CD8-positive, alpha-beta memory T cell (primary cell): ENCODE measurements at regions not wholly inside any gene's neighbourhood (a gene's known extent, or its start where the extent isn't known, plus 50 kb on each side); places are given as distances from the start of the nearest gene placed in this dataset.

Source experiments
- CTCF ChIA-PET: fragments of 350-600 bp; sonication (Branson Sonifier 250); formaldehyde crosslinking; loops from one replicate; lab custom pipeline; 2021; ENCODE audit warnings: antibody characterized with exemption; lab: Charles Lee
- POLR2A ChIA-PET: fragments of 350-600 bp; sonication (Branson Sonifier 250); formaldehyde crosslinking; loops from one replicate; lab custom pipeline; 2021; ENCODE audit warnings: antibody characterized with exemption; lab: Charles Lee
- DNase-seq, 5 donors: peaks; one replicate each; pipeline versions ENCODE4 v3.0.0 to v3.0.0-alpha.2; 2020 to 2022; ENCODE audit warnings: mixed read lengths in 1 of 5
- H3K27ac ChIP-seq: one replicate; pipeline ENCODE4 v1.7.0; 2013; ENCODE audit warnings: low read depth, mild to moderate bottlenecking, low read length, moderate library complexity
- H3K27me3 ChIP-seq: 2 replicates; pipeline ENCODE4 v1.7.0; 2013; ENCODE audit warnings: low read length, mild to moderate bottlenecking; ENCODE audit not compliant: insufficient read depth, poor library complexity, severe bottlenecking
- H3K36me3 ChIP-seq: 2 replicates; pipeline ENCODE4 v1.7.0; 2013; ENCODE audit warnings: mild to moderate bottlenecking, low read length, moderate library complexity; ENCODE audit not compliant: insufficient read depth
- H3K4me1 ChIP-seq: 2 replicates; pipeline ENCODE4 v1.7.0; 2013; ENCODE audit warnings: mild to moderate bottlenecking, low read length, moderate library complexity; ENCODE audit not compliant: insufficient read depth
- H3K4me3 ChIP-seq: 2 replicates; pipeline ENCODE4 v1.7.0; 2013; ENCODE audit warnings: mild to moderate bottlenecking, low read length
- H3K9me3 ChIP-seq: 2 replicates; pipeline ENCODE4 v1.7.0; 2013; ENCODE audit warnings: mild to moderate bottlenecking, low read length
- H3K27ac Mint-ChIP-seq, 8 donors: one replicate each; pipeline ENCODE4 v1.8.0; 2020 to 2021; ENCODE audit warnings: mixed read lengths in 8 of 8, mild to moderate bottlenecking in 6 of 8, inconsistent platforms in 3 of 8, moderate library complexity in 3 of 8
- H3K27me3 Mint-ChIP-seq, 2 donors: one replicate each; pipeline ENCODE4 v1.8.0; 2020 to 2021; ENCODE audit warnings: mixed read lengths in 2 of 2, mild to moderate bottlenecking in 1 of 2, moderate library complexity in 1 of 2
- H3K36me3 Mint-ChIP-seq, 3 donors: one replicate each; pipeline ENCODE4 v1.8.0; 2020 to 2021; ENCODE audit warnings: mixed read lengths in 3 of 3, inconsistent platforms in 1 of 3, mild to moderate bottlenecking in 1 of 3
- H3K4me1 Mint-ChIP-seq, 3 donors: one replicate each; pipeline ENCODE4 v1.8.0; 2020 to 2021; ENCODE audit warnings: mixed read lengths in 3 of 3, inconsistent platforms in 1 of 3, mild to moderate bottlenecking in 1 of 3
- H3K4me3 Mint-ChIP-seq, 7 donors: one replicate each; pipeline ENCODE4 v1.8.0; 2020 to 2021; ENCODE audit warnings: mixed read lengths in 7 of 7, mild to moderate bottlenecking in 6 of 7, moderate library complexity in 4 of 7, inconsistent platforms in 2 of 7
- H3K9me3 Mint-ChIP-seq, 5 donors: one replicate each; pipeline ENCODE4 v1.8.0; 2020 to 2022; ENCODE audit warnings: mixed read lengths in 5 of 5, mild to moderate bottlenecking in 3 of 5, moderate library complexity in 2 of 5, inconsistent platforms in 1 of 5

DNA sequence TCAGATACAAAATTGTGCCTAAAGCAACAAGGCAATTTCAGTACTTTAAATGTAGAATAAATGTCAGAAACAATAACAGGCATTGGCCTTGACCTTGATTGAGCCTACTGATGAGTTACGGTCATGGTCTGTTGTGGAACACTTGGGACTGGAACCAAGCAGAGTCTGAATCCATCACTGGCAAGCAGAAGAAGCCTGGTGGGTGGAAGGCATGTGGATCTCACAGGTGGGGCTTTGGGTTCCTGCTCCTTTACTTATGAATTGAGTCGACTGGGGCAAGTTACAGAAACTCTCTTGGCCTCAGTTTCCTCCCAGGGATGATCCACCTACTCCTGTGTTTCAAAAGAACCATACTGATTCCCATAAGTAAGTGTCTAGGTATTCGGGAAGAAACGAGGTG, 102.3 kb downstream of the KCNF1 start:
- H3K4me1 Mint-ChIP-seq: no peaks in the 10 kb centered on the region
- peaks cover 0 to 22% (median 12%) of the 10 kb centered on the region in 5 donors for H3K9me3 Mint-ChIP-seq
- CTCF ChIA-PET: no interaction called here
- H3K4me1 ChIP-seq: no peaks in the 10 kb centered on the region
- H3K4me3 Mint-ChIP-seq: no peak overlapping the region
- no peaks in the 10 kb centered on the region for H3K9me3 ChIP-seq
- no peak for DNase-seq
- no peak overlapping the region for H3K27ac Mint-ChIP-seq
- POLR2A ChIA-PET: no interaction called here
- H3K27ac ChIP-seq: no peak overlapping the region
- no peaks in the 10 kb centered on the region for H3K36me3 ChIP-seq
- H3K36me3 Mint-ChIP-seq: peaks cover 0 to 9% (median 0%) of the 10 kb centered on the region in 3 donors
- H3K4me3 ChIP-seq: no peak overlapping the region
- H3K27me3 ChIP-seq: peaks cover 3% of the 10 kb centered on the region
- H3K27me3 Mint-ChIP-seq: peaks cover 20 to 55% of the 10 kb centered on the region in 2 donors

GRCh38 chr2:11016735-11017388, 105.1 kb downstream of the KCNF1 start:
- Mint-ChIP-seq H3K4me1 (no peaks in the 10 kb centered on the region), H3K9me3 (peaks cover 0 to 10% (median 2%) of the 10 kb centered on the region in 5 donors), H3K27me3 (peaks cover 23 to 73% of the 10 kb centered on the region in 2 donors), H3K27ac (no peak overlapping the region), H3K36me3 (no peaks in the 10 kb centered on the region), H3K4me3 (no peak overlapping the region)
- Histone ChIP-seq H3K9me3 (no peaks in the 10 kb centered on the region), H3K27ac (no peak overlapping the region), H3K4me1 (no peaks in the 10 kb centered on the region), H3K4me3 (no peak overlapping the region), H3K27me3 (peaks cover 3% of the 10 kb centered on the region), H3K36me3 (no peaks in the 10 kb centered on the region)
- ChIA-PET POLR2A (no interaction called here), CTCF (no interaction called here)
- no peak for DNase-seq

- ChIA-PET POLR2A (no interaction called here), CTCF (no interaction called here)
- peaks cover 23 to 70% of the 10 kb centered on the region in 2 donors for H3K27me3 Mint-ChIP-seq
- H3K9me3 ChIP-seq: no peaks in the 10 kb centered on the region
- no peak overlapping the region for H3K4me3 ChIP-seq
- H3K4me1 Mint-ChIP-seq: no peaks in the 10 kb centered on the region
- no peaks in the 10 kb centered on the region for H3K4me1 ChIP-seq
- no peak overlapping the region for H3K4me3 Mint-ChIP-seq
- H3K27ac ChIP-seq: no peak overlapping the region
- H3K36me3 ChIP-seq: no peaks in the 10 kb centered on the region
- peaks cover 3% of the 10 kb centered on the region for H3K27me3 ChIP-seq
- no peak for DNase-seq
- no peaks in the 10 kb centered on the region for H3K36me3 Mint-ChIP-seq
- peak overlapping the region in 1 of 8 donors; percentile 85 for H3K27ac Mint-ChIP-seq
- peaks cover 0 to 6% (median 0%) of the 10 kb centered on the region in 5 donors for H3K9me3 Mint-ChIP-seq
Observed at GRCh38 chr2:11017921-11018320, 106.2 kb downstream of the KCNF1 start.

DNA sequence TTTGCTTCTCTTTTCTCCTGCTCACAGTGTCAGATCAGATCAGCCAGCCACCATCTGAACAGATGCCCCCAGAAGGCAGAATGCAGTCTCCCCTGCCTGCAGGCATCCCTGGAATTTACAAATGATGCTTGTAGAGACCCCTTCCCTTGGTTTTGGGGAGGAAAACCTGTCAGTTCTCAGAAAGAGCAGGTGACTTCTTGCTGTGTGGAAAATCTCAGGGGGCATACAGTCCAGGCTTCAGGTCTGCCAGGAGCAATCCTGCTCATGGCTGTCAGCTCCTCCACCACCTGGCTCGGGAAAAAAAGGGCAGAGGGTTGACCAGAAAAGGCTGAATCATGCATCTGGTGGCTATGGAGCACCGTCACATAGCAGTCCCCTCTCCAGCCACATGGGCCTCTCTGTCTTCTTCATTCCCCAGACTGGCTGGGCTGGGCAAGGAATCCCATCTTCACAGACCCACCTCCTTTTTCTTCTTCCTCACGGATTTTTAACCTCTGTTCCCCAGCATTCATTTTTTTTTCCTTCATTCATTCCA, 107.0 kb downstream of the KCNF1 start:
- Mint-ChIP-seq H3K4me1 (no peaks in the 10 kb centered on the region), H3K27me3 (peaks cover 21 to 63% of the 10 kb centered on the region in 2 donors), H3K9me3 (no peaks in the 10 kb centered on the region), H3K4me3 (no peak overlapping the region), H3K36me3 (no peaks in the 10 kb centered on the region), H3K27ac (peak overlapping the region in 1 of 8 donors; percentile 74)
- H3K4me3 ChIP-seq: no peak overlapping the region
- no peak for DNase-seq
- H3K27me3 ChIP-seq: peaks cover 3% of the 10 kb centered on the region
- H3K9me3 ChIP-seq: no peaks in the 10 kb centered on the region
- ChIA-PET CTCF (no interaction called here), POLR2A (no interaction called here)
- no peak overlapping the region for H3K27ac ChIP-seq
- H3K36me3 ChIP-seq: no peaks in the 10 kb centered on the region
- H3K4me1 ChIP-seq: no peaks in the 10 kb centered on the region

- Histone ChIP-seq H3K27ac (no peak overlapping the region), H3K4me1 (no peaks in the 10 kb centered on the region), H3K36me3 (no peaks in the 10 kb centered on the region), H3K4me3 (no peak overlapping the region), H3K9me3 (no peaks in the 10 kb centered on the region), H3K27me3 (peaks cover 3% of the 10 kb centered on the region)
- ChIA-PET POLR2A (no interaction called here), CTCF (interaction anchor here (1.2 kb wide), 1 partner anchor 187 kb away, joined by 3 read pairs; no protein-coding TSS in a partner anchor)
- Mint-ChIP-seq H3K36me3 (no peaks in the 10 kb centered on the region), H3K27me3 (peaks cover 21 to 56% of the 10 kb centered on the region in 2 donors), H3K4me3 (no peak overlapping the region), H3K4me1 (no peaks in the 10 kb centered on the region), H3K9me3 (no peaks in the 10 kb centered on the region), H3K27ac (no peak overlapping the region)
- DNase-seq: no peak
Observed at GRCh38 chr2:11019614-11020013, 107.9 kb downstream of the KCNF1 start.

GRCh38 chr2:11022064-11022463, 110.3 kb downstream of the KCNF1 start:
- H3K4me3 Mint-ChIP-seq: no peak overlapping the region
- H3K4me1 Mint-ChIP-seq: no peaks in the 10 kb centered on the region
- peaks cover 19 to 46% of the 10 kb centered on the region in 2 donors for H3K27me3 Mint-ChIP-seq
- Histone ChIP-seq H3K4me1 (no peaks in the 10 kb centered on the region), H3K27ac (no peak overlapping the region), H3K4me3 (no peak overlapping the region), H3K9me3 (no peaks in the 10 kb centered on the region), H3K27me3 (peaks cover 3% of the 10 kb centered on the region), H3K36me3 (no peaks in the 10 kb centered on the region)
- H3K27ac Mint-ChIP-seq: no peak overlapping the region
- ChIA-PET POLR2A (no interaction called here), CTCF (no interaction called here)
- H3K9me3 Mint-ChIP-seq: no peaks in the 10 kb centered on the region
- DNase-seq: no peak
- H3K36me3 Mint-ChIP-seq: no peaks in the 10 kb centered on the region

GRCh38 chr2:11022591-11023273, 111.0 kb downstream of the KCNF1 start:
- Histone ChIP-seq H3K27ac (no peak overlapping the region), H3K4me3 (no peak overlapping the region), H3K27me3 (peaks cover 1% of the 10 kb centered on the region), H3K9me3 (no peaks in the 10 kb centered on the region), H3K36me3 (no peaks in the 10 kb centered on the region), H3K4me1 (no peaks in the 10 kb centered on the region)
- Mint-ChIP-seq H3K27ac (no peak overlapping the region), H3K4me3 (no peak overlapping the region), H3K27me3 (peaks cover 15 to 39% of the 10 kb centered on the region in 2 donors), H3K9me3 (no peaks in the 10 kb centered on the region), H3K36me3 (no peaks in the 10 kb centered on the region), H3K4me1 (no peaks in the 10 kb centered on the region)
- no peak for DNase-seq
- ChIA-PET CTCF (no interaction called here), POLR2A (no interaction called here)
